Esophagus (tissue), 2 donors: ENCODE measurements at regions not wholly inside any gene's neighbourhood (a gene's known extent, or its start where the extent isn't known, plus 50 kb on each side); places are given as distances from the start of the nearest gene placed in this dataset.

Experiments
- H3K27ac ChIP-seq, 2 donors: one replicate each; pipeline ENCODE4 v1.5.1; 2013; ENCODE audit warnings: low read depth in 2 of 2, mild to moderate bottlenecking in 2 of 2, inconsistent platforms in 1 of 2, low read length in 1 of 2, moderate library complexity in 1 of 2
- H3K27me3 ChIP-seq, 2 donors: one replicate each; pipeline ENCODE4 v1.6.1; 2013; ENCODE audit warnings: low read length in 2 of 2, control low read depth in 1 of 2, mild to moderate bottlenecking in 1 of 2; ENCODE audit not compliant: insufficient read depth in 2 of 2, control insufficient read depth in 1 of 2
- H3K36me3 ChIP-seq, 2 donors: one replicate each; pipeline ENCODE4 v1.6.1; 2013; ENCODE audit warnings: low read length in 1 of 2; ENCODE audit not compliant: control insufficient read depth in 2 of 2, insufficient read depth in 2 of 2
- H3K4me1 ChIP-seq, 2 donors: one replicate each; pipeline ENCODE4 v1.6.1; 2013; ENCODE audit warnings: low read length in 1 of 2; ENCODE audit not compliant: control insufficient read depth in 2 of 2, insufficient read depth in 2 of 2
- H3K4me3 ChIP-seq, 2 donors: one replicate each; pipeline ENCODE4 v1.5.1; 2013; ENCODE audit warnings: low read length in 2 of 2, mild to moderate bottlenecking in 2 of 2, low read depth in 1 of 2, moderate library complexity in 1 of 2
- H3K9me3 ChIP-seq, 2 donors: one replicate each; pipeline ENCODE4 v1.6.1; 2013; ENCODE audit warnings: mild to moderate bottlenecking in 2 of 2, low read depth in 1 of 2, low read length in 1 of 2, moderate library complexity in 1 of 2; ENCODE audit not compliant: control insufficient read depth in 2 of 2, insufficient read depth in 1 of 2
- WGBS, 2 donors: extraction: QIAGEN DNeasy Blood & Tissue Kit; methylation state at CpG; one replicate each; pipeline ENCODE4 v1.1.7; 2013; 5-methylcytosine and 5-hydroxymethylcytosine counted together
- donor health status: healthy with polysubstance abuse.
- donor health status: Bipolar disorder and iron deficiency.

DNA sequence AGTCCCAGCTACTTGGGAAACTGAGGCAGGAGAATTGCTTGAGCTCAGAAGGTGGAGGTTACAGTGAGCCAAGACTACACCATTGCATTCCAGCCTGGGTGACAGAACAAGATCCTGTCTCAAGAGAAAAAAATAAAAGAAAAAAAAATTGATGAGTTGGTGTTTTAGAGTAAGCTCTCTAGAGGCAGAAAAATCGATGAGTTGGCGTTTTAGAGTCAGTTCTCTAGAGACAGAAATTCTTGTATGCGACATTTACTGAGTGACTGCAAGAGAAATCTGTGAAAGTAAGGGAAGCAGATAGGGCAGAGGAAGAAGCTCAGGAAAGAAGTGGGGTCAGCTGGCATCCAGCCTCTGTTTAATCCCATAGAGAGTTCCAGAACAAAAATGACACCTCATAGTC, 298.7 kb upstream of the ARRDC4 start:
- peaks cover 2 to 4% of the 10 kb centered on the region in 2 donors for H3K9me3 ChIP-seq
- no peaks in the 10 kb centered on the region for H3K27me3 ChIP-seq
- no peak overlapping the region for H3K27ac ChIP-seq
- no peaks in the 10 kb centered on the region for H3K4me1 ChIP-seq
- no peak overlapping the region for H3K4me3 ChIP-seq
- WGBS, 2 donors: 80 to 83% methylated on average over 3 of the region's 3 CpGs
- no peaks in the 10 kb centered on the region for H3K36me3 ChIP-seq

DNA sequence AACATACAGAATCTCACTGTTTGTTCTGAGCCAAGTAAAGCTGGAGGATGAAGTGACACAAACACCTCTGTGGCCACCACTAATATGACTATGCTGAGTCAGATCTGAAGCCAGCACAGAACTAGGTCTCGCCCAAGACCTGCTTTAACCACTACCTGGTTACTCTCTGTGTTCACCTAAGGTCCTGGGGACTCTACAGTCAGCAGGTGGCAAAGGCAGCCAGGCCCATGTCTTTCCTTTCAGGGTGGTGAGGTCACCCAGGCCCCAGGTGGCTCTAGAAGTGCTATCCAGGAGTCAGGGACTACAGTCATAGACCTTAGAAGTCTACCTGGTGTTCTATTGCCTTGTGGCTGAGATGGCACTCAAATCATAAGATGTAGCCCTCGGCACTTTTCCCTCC, 287.9 kb upstream of the ARRDC4 start:
- no peaks in the 10 kb centered on the region for H3K36me3 ChIP-seq
- no peaks in the 10 kb centered on the region for H3K27me3 ChIP-seq
- 75 to 80% methylated on average over 2 of the region's 2 CpGs for WGBS, 2 donors
- peaks cover 0 to 9% of the 10 kb centered on the region in 2 donors for H3K9me3 ChIP-seq
- H3K4me1 ChIP-seq: no peaks in the 10 kb centered on the region
- H3K27ac ChIP-seq: no peak overlapping the region
- H3K4me3 ChIP-seq: no peak overlapping the region

DNA sequence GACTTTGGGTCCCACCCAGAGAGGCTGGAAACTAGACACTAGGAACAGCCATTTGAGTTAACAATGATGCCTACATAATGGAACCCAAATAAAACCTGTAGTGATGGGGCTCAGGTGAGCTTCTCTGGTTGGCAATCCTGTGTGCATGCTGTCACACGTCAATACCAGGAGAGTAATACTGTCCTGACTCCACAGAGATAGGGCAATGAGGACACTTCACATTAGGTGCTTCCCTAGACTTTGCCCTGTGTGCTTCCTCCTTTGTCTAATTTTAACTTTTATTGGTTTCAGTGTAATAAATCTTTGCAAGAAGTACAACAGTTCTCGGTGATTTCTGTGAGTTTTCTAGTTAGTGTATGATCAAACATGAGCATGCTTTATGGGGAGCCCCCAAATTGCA, 281.8 kb upstream of the ARRDC4 start:
- H3K27ac ChIP-seq: no peak overlapping the region
- WGBS, 2 donors: 45 to 75% methylated on average over 2 of the region's 2 CpGs

DNA sequence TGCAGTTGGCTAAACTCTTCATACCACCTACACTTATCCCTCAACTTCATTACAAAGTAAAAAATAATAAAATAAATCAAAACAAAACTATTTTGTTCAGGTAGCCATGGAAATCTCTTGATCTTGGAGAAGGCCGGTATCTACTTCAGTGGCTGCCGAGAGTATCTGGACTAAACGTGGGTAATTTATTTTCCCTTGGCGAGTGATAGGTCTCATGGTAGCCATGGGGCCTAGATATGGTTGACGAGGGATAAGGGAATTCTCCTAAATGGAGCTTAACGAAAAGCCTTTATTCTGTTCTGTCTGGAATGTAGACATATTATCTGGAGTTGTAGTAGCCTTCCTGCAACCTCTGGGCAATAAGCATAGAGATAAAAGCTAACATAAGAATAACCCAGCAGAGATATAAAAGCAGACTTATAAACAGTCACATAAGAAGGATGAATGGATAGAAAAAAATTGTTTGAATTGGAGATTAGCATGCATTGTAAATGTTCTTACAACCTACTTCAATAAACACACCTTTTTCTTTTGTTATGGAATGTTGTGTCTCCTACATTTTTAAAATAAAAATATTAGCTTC, 281.3 kb upstream of the ARRDC4 start:
- Histone ChIP-seq H3K4me3 (no peak overlapping the region), H3K4me1 (no peaks in the 10 kb centered on the region), H3K9me3 (no peaks in the 10 kb centered on the region), H3K36me3 (no peaks in the 10 kb centered on the region), H3K27me3 (no peaks in the 10 kb centered on the region), H3K27ac (no peak overlapping the region)
- WGBS, 2 donors: 62 to 77% methylated on average over 6 of the region's 6 CpGs

More for the DNA sequence above, 281.8 kb upstream of the ARRDC4 start:
- H3K9me3 ChIP-seq: no peaks in the 10 kb centered on the region
- H3K4me1 ChIP-seq: no peaks in the 10 kb centered on the region
- H3K36me3 ChIP-seq: no peaks in the 10 kb centered on the region
- no peaks in the 10 kb centered on the region for H3K27me3 ChIP-seq
- H3K4me3 ChIP-seq: no peak overlapping the region

DNA sequence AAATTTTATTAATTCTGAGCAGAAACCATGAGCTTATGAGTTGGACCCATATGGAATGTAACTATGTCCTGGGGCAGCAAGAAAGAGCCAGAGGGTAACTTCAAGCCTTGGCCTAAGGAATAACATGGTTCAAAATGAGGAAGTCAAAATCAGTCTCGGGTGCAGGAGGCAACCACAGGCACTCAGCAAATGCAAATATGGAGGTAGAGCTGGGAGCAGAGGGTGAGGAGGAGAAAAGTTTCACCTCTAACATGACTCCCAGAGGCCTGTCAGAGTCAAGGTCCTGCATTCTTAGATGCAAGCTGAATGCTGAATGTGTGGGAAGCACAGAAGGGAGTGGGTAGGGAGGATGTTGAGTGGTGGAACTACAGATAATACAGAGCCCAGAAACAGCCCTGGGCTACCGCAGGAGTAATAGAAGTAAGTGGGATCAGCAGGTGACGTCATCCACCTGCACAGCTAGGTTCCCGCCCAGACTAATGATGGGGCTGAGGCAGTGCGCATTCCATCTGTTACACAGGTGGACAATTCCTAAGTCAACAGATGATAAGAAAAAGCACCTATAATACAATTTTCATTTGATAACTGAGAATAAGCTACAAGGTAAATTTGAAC, 279.8 kb upstream of the ARRDC4 start:
- Histone ChIP-seq H3K27me3 (no peaks in the 10 kb centered on the region), H3K4me3 (no peak overlapping the region), H3K4me1 (no peaks in the 10 kb centered on the region), H3K9me3 (no peaks in the 10 kb centered on the region), H3K36me3 (no peaks in the 10 kb centered on the region), H3K27ac (no peak overlapping the region)
- 52 to 71% methylated on average over 5 of the region's 5 CpGs for WGBS, 2 donors

- no peak overlapping the region for H3K4me3 ChIP-seq
- 60 to 63% methylated on average over 3 of the region's 3 CpGs for WGBS, 2 donors
- no peaks in the 10 kb centered on the region for H3K9me3 ChIP-seq
- H3K4me1 ChIP-seq: no peaks in the 10 kb centered on the region
- H3K27me3 ChIP-seq: no peaks in the 10 kb centered on the region
- no peaks in the 10 kb centered on the region for H3K36me3 ChIP-seq
- H3K27ac ChIP-seq: no peak overlapping the region
Measured at GRCh38 chr15:97683831-97684230, 276.7 kb upstream of the ARRDC4 start.

- Histone ChIP-seq H3K36me3 (no peaks in the 10 kb centered on the region), H3K27me3 (no peaks in the 10 kb centered on the region), H3K4me1 (no peaks in the 10 kb centered on the region), H3K4me3 (no peak overlapping the region), H3K9me3 (no peaks in the 10 kb centered on the region), H3K27ac (no peak overlapping the region)
- 47 to 50% methylated on average over 6 of the region's 6 CpGs for WGBS, 2 donors
Measured at GRCh38 chr15:97684249-97684648, 276.3 kb upstream of the ARRDC4 start.

DNA sequence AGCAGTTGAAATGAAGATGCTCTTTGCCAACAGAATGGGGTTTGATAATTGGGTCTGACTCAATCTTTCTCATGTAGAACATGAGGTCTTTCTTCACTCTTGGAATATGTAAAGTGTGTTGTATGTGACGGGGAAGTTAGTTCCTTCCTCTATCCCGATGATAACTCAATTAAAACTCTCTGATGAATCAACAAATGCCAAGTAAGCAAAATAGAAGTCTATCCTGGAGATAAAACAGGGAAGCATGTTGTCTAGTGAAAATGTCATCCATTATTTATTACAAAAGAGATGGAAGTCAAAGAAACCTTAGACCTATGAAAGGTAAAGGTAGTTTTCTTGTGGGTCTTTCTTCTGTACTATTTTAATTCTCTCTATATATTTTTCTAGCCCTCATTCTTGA, 274.2 kb upstream of the ARRDC4 start:
- Histone ChIP-seq H3K4me3 (no peak overlapping the region), H3K27ac (no peak overlapping the region), H3K36me3 (no peaks in the 10 kb centered on the region), H3K4me1 (no peaks in the 10 kb centered on the region), H3K9me3 (no peaks in the 10 kb centered on the region), H3K27me3 (no peaks in the 10 kb centered on the region)
- WGBS, 2 donors: 78 to 88% methylated on average over 2 of the region's 2 CpGs

GRCh38 chr15:97687654-97688053, 272.8 kb upstream of the ARRDC4 start:
- Histone ChIP-seq H3K9me3 (no peaks in the 10 kb centered on the region), H3K36me3 (no peaks in the 10 kb centered on the region), H3K27ac (no peak overlapping the region), H3K4me1 (no peaks in the 10 kb centered on the region), H3K27me3 (no peaks in the 10 kb centered on the region), H3K4me3 (no peak overlapping the region)

DNA sequence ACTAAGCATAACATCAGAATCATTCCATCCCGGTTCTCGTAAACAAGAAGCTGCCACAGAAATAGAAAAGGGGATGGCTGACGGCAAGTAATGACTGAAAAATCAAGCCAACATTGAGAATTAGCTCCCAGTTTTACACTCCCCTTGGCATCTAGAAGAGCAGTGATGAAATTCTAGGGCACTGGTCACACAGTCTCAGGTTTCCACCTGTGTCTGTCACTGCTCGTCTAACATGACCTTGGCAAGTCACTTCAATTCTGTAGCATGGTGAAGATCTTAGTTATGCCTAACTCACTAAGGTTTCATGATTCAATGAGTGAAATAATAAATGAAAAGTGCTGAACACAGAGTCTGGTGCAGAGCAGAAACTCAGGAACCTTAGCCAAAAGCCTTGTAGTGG, 272.3 kb upstream of the ARRDC4 start:
- Histone ChIP-seq H3K27me3 (no peaks in the 10 kb centered on the region), H3K9me3 (no peaks in the 10 kb centered on the region)
- WGBS, 2 donors: 83 to 88% methylated on average over 4 of the region's 4 CpGs

More for the DNA sequence above, 272.3 kb upstream of the ARRDC4 start:
- H3K36me3 ChIP-seq: no peaks in the 10 kb centered on the region
- H3K4me1 ChIP-seq: no peaks in the 10 kb centered on the region
- no peak overlapping the region for H3K4me3 ChIP-seq
- H3K27ac ChIP-seq: no peak overlapping the region
